ENCODE measurements at regions not wholly inside any gene's neighbourhood (a gene's known extent, or its start where the extent isn't known, plus 50 kb on each side); places are given as distances from the start of the nearest gene placed in this dataset.

DNA sequence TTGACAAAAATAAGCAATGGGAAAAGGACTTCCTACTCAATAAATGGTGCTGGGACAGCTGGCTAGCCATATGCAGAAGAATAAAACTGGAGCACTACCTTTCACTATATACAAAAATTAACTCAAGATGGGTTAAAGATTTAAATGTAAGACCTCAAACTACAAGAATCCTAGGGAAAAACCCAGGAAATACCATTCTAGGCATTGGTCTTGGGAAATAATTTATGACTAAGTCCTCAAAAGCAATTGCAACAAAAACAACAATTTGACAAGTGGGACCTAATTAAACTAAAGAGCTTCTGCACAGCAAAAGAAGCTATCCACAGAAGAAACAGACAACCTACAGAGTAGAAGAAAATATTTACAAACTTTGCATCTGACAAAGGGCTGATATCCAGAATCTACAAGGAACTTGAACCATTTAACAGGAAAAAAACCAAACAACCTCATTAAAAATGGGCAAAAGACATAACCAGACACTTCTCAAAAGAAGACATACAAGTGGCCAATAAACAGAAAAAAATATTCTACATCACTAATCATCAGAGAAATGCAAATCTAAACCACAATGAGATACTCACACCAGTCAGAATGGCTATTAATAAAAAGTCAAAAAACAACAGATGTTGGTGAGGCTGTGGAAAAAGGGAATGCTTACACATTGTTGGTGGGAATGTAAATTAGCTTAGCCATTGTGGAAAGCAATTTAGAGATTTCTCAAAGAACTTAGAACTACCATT is 75.2 kb upstream of the CPEB4 start:
- TF ChIP-seq, protein P1, sequence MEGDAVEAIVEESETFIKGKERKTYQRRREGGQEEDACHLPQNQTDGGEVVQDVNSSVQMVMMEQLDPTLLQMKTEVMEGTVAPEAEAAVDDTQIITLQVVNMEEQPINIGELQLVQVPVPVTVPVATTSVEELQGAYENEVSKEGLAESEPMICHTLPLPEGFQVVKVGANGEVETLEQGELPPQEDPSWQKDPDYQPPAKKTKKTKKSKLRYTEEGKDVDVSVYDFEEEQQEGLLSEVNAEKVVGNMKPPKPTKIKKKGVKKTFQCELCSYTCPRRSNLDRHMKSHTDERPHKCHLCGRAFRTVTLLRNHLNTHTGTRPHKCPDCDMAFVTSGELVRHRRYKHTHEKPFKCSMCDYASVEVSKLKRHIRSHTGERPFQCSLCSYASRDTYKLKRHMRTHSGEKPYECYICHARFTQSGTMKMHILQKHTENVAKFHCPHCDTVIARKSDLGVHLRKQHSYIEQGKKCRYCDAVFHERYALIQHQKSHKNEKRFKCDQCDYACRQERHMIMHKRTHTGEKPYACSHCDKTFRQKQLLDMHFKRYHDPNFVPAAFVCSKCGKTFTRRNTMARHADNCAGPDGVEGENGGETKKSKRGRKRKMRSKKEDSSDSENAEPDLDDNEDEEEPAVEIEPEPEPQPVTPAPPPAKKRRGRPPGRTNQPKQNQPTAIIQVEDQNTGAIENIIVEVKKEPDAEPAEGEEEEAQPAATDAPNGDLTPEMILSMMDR (conservative IDR thresholded peaks at IDR 0.05; ENCODE audit: low read depth) = no peak
- POLR2A ChIA-PET (ENCODE audit: low non-redundant PET) = no interaction called here
- DNase-seq (ENCODE audit: low spot score) = no peak
- CTCF ChIA-PET = no interaction called here
- no peak overlapping the region for H3K27ac ChIP-seq

DNA sequence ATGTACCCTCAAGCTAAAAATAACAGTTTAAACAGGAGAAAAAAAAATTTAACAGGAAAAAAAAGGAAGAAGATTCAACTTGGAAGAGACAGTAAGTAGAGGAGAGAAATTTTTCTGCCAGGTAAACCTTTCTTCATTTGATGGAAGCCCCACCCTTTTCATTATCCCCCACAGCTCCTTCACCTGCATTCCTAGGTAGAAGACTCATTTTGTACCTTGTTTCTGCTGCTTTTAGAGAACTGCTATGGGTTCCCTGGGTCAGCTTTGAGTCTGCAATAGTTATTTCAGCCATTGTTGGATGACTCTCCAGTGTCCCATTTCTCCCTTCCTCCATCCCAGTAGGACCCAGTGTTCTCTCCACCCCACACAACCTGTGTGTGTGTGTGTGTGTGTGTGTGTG is 74.1 kb upstream of the CPEB4 start:
- ChIA-PET CTCF (no interaction called here), POLR2A (ENCODE audit: low non-redundant PET) (interaction anchor here (0.7 kb wide), 1 partner anchor 8 kb away, joined by 5 read pairs; no protein-coding TSS in a partner anchor)
- DNase-seq (ENCODE audit: low spot score) = no peak
- H3K27ac ChIP-seq = no peak overlapping the region
- TF ChIP-seq, protein P1 (conservative IDR thresholded peaks at IDR 0.05; ENCODE audit: low read depth) = no peak

DNA sequence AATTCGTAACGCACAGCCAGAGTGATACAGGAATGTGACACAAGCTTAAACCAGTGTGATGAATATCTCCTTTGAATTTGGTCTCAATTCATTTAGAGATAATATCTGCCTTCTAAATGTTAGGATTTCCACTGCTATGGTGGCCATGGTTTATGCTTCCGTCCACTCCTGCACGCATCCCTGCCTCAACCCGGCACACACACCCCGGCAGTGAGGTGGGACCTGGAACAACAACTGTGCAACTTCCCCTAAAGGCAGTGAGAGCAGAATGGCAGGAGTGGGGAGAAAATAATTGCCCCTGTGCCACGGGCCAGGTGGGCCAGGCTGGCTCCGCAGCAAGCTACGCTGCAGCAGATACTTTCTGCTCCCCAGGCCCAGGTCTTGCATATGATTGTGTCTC is 72.6 kb upstream of the CPEB4 start:
- no peak for DNase-seq (ENCODE audit: low spot score)
- H3K27ac ChIP-seq = no peak overlapping the region
- CTCF ChIA-PET = interaction anchor here (0.8 kb wide), 1 partner anchor 154 kb away, joined by 5 read pairs; no protein-coding TSS in a partner anchor
- POLR2A ChIA-PET (ENCODE audit: low non-redundant PET) = interaction anchor here (0.6 kb wide), 1 partner anchor 11 kb away, joined by 3 read pairs; no protein-coding TSS in a partner anchor
- TF ChIP-seq, protein P1 (conservative IDR thresholded peaks at IDR 0.05; ENCODE audit: low read depth) = no peak

DNA sequence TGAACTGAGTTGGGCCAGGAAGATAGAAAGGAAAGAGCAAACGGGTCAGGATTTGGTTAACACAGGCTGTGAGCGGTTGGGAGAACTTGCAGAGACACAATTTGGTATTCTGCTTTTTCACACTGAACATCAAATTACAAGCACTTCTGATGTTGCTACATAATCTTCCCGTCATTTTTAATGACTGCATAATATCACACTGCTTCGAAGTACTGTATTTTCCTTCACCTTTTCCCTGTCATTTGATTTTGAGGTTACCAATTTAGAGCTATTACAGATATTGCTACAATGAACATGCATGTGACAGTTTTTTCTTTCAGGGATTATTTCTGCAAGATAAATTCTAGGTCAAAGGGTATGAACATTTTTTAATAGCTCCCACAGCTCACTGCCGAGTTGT is 71.4 kb upstream of the CPEB4 start:
- no peak for DNase-seq (ENCODE audit: low spot score)
- no peak overlapping the region for H3K27ac ChIP-seq
- TF ChIP-seq, protein P1 (conservative IDR thresholded peaks at IDR 0.05; ENCODE audit: low read depth) = no peak
- ChIA-PET POLR2A (ENCODE audit: low non-redundant PET) (no interaction called here), CTCF (no interaction called here)

DNA sequence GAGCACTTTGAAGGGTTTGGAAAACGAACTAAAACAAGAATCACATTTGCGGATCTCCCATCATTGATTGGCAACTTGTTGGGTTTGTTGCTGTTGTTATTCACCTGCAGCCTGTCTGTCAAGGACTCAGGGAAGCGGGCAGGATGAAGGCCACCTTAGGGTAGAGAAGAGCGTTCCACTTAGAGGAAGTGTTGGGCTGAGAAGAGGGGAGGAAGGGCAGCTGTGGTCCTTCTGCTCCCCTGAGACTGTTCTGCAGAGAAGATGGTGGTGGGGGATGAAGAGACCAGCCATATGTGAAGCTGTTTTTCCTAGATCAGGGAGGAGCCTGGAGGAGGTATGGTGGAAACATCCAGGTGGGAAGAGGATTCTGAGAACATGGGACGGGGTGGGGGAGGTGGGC is 70.6 kb upstream of the CPEB4 start:
- TF ChIP-seq, protein P1 (conservative IDR thresholded peaks at IDR 0.05; ENCODE audit: low read depth) = no peak
- H3K27ac ChIP-seq = no peak overlapping the region
- DNase-seq (ENCODE audit: low spot score) = no peak
- ChIA-PET CTCF (no interaction called here), POLR2A (ENCODE audit: low non-redundant PET) (no interaction called here)

DNA sequence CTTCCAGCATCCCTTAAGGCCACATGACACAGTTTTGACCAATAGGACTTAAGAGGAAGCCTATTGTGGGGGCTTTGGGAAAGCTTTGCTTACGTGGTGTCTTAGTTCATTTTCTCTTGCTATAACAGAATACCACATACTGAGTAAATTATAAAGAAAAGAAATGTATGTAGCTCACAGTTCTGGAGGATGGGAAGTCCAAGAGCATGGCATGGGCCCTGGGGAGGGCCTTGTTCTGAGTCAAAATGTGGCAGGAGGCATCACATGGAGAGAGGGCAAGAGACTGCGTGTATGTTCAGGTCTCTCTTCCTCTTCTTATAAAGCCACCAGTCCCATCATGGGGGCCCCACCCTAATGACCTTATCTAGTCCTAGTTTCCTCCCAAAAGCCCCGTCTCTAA is 68.6 kb upstream of the CPEB4 start:
- POLR2A ChIA-PET (ENCODE audit: low non-redundant PET) = no interaction called here
- no peak overlapping the region for H3K27ac ChIP-seq
- DNase-seq (ENCODE audit: low spot score) = no peak
- CTCF ChIA-PET = interaction anchor here (0.6 kb wide), 1 partner anchor 225 kb away, joined by 3 read pairs; no protein-coding TSS in a partner anchor
- TF ChIP-seq, protein P1 (conservative IDR thresholded peaks at IDR 0.05; ENCODE audit: low read depth) = no peak
